ENCODE measurements at regions not wholly inside any gene's neighbourhood (a gene's known extent, or its start where the extent isn't known, plus 50 kb on each side); places are given as distances from the start of the nearest gene placed in this dataset.

DNA sequence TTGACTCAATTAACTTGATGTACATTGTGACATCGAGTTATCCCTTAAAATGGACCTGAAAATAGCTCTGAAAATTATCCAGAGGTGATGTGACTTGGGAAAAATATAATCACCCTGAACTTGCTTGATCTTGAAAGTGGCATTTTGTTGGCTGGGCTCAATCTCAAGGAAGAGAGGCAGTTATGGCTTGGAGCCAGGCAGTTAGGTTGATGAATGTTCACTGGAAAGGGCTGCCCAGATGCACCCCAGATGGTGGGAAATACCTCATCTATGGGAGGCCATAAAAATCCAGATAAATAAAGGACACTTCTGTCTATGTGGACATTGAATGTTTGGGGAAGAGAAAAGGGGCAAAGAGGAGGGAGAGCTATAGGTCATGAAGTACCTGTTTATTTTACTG is 55.7 kb upstream of the OR5AN1 start:
- DNase-seq, result no peak

GRCh38 chr11:59295435-59295834 is 63.3 kb upstream of the OR5AN1 start:
- DNase-seq, result no peak

- no peak for DNase-seq
These were observed 66.1 kb upstream of the OR5AN1 start for GRCh38 chr11:59292611-59293010.

- DNase-seq, result no peak
These were observed 67.5 kb upstream of the OR5AN1 start for GRCh38 chr11:59291228-59291627.

GRCh38 chr11:59289356-59290181 is 69.1 kb upstream of the OR5AN1 start:
- DNase-seq, result no peak

- DNase-seq, result no peak
These were observed 72.9 kb upstream of the OR5AN1 start for GRCh38 chr11:59285716-59286260.

DNA sequence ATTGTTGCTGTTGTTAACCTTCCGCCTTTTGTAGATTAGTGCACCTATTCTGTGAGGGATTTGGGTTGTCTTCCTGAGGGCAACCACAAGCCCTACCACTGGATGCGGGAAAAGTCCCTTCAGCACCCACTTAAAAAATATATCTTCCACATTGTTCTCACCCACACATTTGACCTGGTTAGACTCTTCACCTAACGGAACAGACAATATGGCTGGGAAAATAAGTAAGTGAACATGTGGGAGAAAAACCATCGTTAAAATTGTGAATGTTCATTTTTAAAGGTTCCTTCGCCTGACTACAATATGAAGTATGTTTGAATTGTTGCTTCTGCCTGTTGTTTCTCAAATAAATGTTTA is 72.0 kb upstream of the MPEG1 start:
- DNase-seq, result no peak

GRCh38 chr11:59283825-59284772 is 71.4 kb upstream of the MPEG1 start:
- peak; percentile 46 for DNase-seq

DNA sequence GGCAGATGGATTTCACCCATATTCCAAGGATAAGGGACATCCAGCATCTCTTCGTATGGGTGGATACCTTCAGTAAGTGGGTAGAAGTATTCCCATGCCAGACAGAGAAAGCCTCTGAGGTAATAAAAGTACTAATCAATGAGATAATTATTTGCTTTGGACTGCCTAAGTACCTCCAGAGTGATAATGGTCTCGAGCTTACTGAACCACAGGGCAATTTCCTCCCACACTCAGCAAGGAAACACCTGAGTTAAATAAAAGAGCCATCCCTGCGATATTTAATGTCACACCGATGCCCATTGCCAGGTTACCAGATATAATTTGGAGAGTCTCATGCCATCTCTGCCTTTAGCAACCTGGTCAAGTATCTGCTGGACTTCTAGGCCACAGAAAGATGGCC is 70.6 kb upstream of the MPEG1 start:
- no peak for DNase-seq

DNA sequence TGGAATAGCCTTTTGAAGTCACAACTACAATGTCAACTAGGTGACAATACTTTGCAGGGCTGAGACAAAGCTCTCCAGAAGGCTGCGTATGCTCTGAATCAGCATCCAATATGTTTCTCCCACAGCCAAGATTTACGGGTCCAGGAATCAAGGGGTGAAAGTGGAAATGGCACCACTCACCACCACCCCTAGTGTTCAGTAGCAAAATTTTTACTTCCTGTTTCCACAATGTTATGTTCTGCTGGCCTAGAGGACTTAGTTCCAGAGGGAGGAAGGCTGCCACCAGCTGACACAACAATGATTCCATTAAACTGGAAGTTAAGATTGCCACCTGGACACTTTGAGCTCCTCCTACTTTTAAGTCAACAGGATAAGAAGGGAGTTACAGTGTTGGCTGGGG is 68.5 kb upstream of the MPEG1 start:
- no peak for DNase-seq

- no peak for DNase-seq
These were observed 60.7 kb upstream of the MPEG1 start for GRCh38 chr11:59273373-59273841.

DNA sequence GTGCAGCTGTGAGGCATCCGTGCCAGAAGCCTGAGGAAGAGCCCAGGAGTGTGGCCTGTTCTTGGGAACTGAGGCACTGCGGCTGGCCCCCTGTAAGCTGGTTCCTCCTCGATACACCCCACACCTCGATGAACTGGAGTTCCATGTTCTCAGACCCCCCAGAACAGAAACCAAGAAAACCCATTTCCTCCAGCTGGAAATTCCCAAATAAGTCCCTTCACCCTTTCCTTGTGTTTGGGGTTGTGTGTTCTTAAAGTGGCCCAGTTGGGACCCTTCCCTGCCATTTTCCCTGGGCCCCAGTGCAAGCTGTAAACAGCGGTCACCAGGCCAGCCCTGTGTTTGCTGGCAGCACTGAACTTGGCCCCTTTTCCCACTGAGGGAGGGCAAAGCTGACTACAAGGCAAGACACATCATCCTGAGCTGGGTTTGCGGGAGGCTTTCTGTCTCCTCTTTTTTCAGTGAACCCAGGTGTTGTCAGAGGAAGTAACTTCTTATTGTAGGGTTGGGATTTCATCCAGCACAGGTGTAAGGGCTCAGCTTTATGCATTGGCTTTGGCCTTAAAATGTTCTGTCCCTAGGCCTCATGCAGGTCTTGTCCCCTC is 60.1 kb upstream of the MPEG1 start:
- DNase-seq, result no peak

DNA sequence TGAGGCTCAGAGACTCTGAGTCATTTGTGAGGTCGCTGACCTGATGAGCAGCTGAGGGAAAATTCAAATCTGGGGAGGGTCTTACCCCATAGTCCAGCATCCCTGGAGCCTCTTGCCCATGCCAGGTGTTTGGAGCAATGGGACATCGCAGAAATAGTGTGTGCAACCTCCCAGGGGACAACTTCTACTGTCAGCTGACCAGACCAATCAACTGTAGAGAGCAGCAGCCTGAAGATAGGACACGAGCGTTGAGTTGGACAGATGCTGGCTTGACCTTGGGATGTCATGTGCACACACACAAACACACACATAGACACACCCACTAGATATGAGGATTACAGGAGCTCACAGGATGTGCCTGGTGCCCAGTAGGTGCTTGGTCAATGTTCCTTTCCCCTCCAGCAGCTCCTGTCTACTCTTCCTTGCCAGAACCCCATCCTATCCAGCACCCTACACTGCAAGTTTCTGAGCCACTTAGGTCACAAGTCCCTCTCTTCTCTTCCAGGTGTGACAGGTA is 59.1 kb upstream of the MPEG1 start:
- no peak for DNase-seq

DNA sequence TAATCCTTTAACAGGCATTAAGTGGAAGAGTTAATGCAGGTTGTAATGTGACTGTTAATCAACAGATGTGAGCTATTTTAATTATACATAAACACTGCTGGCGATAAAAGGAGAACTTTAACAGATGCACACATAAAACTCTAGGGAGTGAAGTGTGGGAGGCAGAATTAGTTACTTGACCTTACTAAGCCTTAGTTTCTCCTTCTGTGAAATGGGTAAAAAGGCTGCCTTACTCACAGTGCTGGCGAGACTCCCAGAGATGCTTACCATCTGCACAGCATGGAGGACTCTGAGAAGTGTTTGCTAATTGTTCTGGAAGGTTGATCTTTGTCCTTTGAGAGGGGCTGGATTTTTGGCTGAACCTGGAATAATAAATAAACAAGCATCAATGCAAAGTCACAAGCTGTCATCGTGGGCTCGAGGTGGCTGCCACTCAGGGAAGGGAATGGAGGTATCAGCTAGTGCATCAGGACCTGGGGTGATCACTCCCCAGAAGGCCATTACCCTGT is 58.6 kb upstream of the MPEG1 start:
- DNase-seq, result no peak

- no peak for DNase-seq
These were observed 55.2 kb upstream of the MPEG1 start for GRCh38 chr11:59267736-59268475.

GRCh38 chr11:59267196-59267595 is 54.5 kb upstream of the MPEG1 start:
- DNase-seq, result no peak

- DNase-seq, result no peak
These were observed 53.8 kb upstream of the MPEG1 start for GRCh38 chr11:59266491-59266890.

- DNase-seq, result no peak
These were observed 53.0 kb upstream of the MPEG1 start for GRCh38 chr11:59265735-59266134.

DNA sequence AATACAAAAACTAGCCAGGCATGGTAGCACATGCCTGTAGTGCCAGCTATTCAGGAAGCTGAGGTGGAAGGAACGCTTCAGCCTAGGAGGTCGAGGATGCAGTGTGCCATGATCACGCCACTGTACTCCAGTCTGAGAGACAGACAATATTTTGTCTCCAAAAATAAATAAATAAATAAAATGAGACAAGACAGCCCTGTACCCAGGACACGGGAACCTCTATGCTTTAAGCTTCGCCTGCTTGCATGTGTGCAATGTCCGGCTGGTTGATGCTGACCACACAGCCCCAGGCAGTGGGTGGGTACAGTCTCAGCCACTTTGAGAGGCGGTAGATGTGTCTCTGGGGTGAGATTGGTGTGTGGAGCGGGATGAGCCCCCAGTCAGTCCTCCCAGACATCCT is 52.0 kb upstream of the MPEG1 start:
- no peak for DNase-seq

GRCh38 chr11:59263225-59263894 is 50.6 kb upstream of the MPEG1 start:
- no peak for DNase-seq

Measured in kidney glomerular epithelial cell (primary cell).